ENCODE measurements at regions not wholly inside any gene's neighbourhood (a gene's known extent, or its start where the extent isn't known, plus 50 kb on each side); places are given as distances from the start of the nearest gene placed in this dataset.

- Histone ChIP-seq H3K79me2 (ENCODE audit: insufficient read depth, low read length) (no peaks in the 10 kb centered on the region), H3K36me3 (ENCODE audit: insufficient read depth, low read length) (no peaks in the 10 kb centered on the region), H3K4me3 (ENCODE audit: low read depth, low read length, poor library complexity, severe bottlenecking) (no peak overlapping the region), H3K9me2 (ENCODE audit: low read depth, low read length) (no peaks in the 10 kb centered on the region), H3K27ac (ENCODE audit: low read depth, low read length, poor library complexity, severe bottlenecking) (no peak overlapping the region), H3F3A (ENCODE audit: insufficient read depth, low read length) (no peaks in the 10 kb centered on the region), H3K27me3 (ENCODE audit: insufficient read depth, low read length) (no peaks in the 10 kb centered on the region), H3K9me3 (ENCODE audit: low read length) (no peaks in the 10 kb centered on the region), H4K20me1 (ENCODE audit: insufficient read depth, low read length) (no peaks in the 10 kb centered on the region), H3K9ac (ENCODE audit: low read length) (no peak overlapping the region), H3K4me1 (ENCODE audit: insufficient read depth, low read length, severe bottlenecking) (no peaks in the 10 kb centered on the region), H2AFZ (ENCODE audit: low read length) (no peak overlapping the region), H3K4me2 (ENCODE audit: low read length) (no peak overlapping the region)
- TF ChIP-seq CTCF (IDR thresholded peaks at IDR 0.05; ENCODE audit: low read length) = no peak
- no peak for TF ChIP-seq EZH2 (IDR thresholded peaks at IDR 0.05; ENCODE audit: borderline replicate concordance, low read length)
Measured at GRCh38 chr10:60714233-60714632, 64.0 kb upstream of the CDK1 start.

- H4K20me1 ChIP-seq (ENCODE audit: insufficient read depth, low read length) = no peaks in the 10 kb centered on the region
- no peaks in the 10 kb centered on the region for H3K9me3 ChIP-seq (ENCODE audit: low read length)
- H3K79me2 ChIP-seq (ENCODE audit: insufficient read depth, low read length) = no peaks in the 10 kb centered on the region
- no peaks in the 10 kb centered on the region for H3K9me2 ChIP-seq (ENCODE audit: low read depth, low read length)
- H3K27me3 ChIP-seq (ENCODE audit: insufficient read depth, low read length) = no peaks in the 10 kb centered on the region
- no peak overlapping the region for H2AFZ ChIP-seq (ENCODE audit: low read length)
- no peaks in the 10 kb centered on the region for H3F3A ChIP-seq (ENCODE audit: insufficient read depth, low read length)
- no peak overlapping the region for H3K4me3 ChIP-seq (ENCODE audit: low read depth, low read length, poor library complexity, severe bottlenecking)
- H3K9ac ChIP-seq (ENCODE audit: low read length) = no peak overlapping the region
- no peaks in the 10 kb centered on the region for H3K4me1 ChIP-seq (ENCODE audit: insufficient read depth, low read length, severe bottlenecking)
- H3K27ac ChIP-seq (ENCODE audit: low read depth, low read length, poor library complexity, severe bottlenecking) = no peak overlapping the region
- no peak for TF ChIP-seq CTCF (IDR thresholded peaks at IDR 0.05; ENCODE audit: low read length)
- TF ChIP-seq EZH2 (IDR thresholded peaks at IDR 0.05; ENCODE audit: borderline replicate concordance, low read length) = no peak
- no peak overlapping the region for H3K4me2 ChIP-seq (ENCODE audit: low read length)
- H3K36me3 ChIP-seq (ENCODE audit: insufficient read depth, low read length) = no peaks in the 10 kb centered on the region
Measured at GRCh38 chr10:60711496-60711895, 66.8 kb upstream of the CDK1 start.

GRCh38 chr10:60710041-60710440 lies 68.2 kb upstream of the CDK1 start:
- H3K27me3 ChIP-seq (ENCODE audit: insufficient read depth, low read length) = no peaks in the 10 kb centered on the region
- no peaks in the 10 kb centered on the region for H3F3A ChIP-seq (ENCODE audit: insufficient read depth, low read length)
- H3K36me3 ChIP-seq (ENCODE audit: insufficient read depth, low read length) = no peaks in the 10 kb centered on the region
- TF ChIP-seq EZH2 (IDR thresholded peaks at IDR 0.05; ENCODE audit: borderline replicate concordance, low read length) = no peak
- TF ChIP-seq CTCF (IDR thresholded peaks at IDR 0.05; ENCODE audit: low read length) = no peak
- H3K79me2 ChIP-seq (ENCODE audit: insufficient read depth, low read length) = no peaks in the 10 kb centered on the region
- H3K27ac ChIP-seq (ENCODE audit: low read depth, low read length, poor library complexity, severe bottlenecking) = no peak overlapping the region
- no peaks in the 10 kb centered on the region for H3K4me1 ChIP-seq (ENCODE audit: insufficient read depth, low read length, severe bottlenecking)
- no peak overlapping the region for H3K4me3 ChIP-seq (ENCODE audit: low read depth, low read length, poor library complexity, severe bottlenecking)
- no peaks in the 10 kb centered on the region for H4K20me1 ChIP-seq (ENCODE audit: insufficient read depth, low read length)
- no peaks in the 10 kb centered on the region for H3K9me3 ChIP-seq (ENCODE audit: low read length)
- no peak overlapping the region for H3K4me2 ChIP-seq (ENCODE audit: low read length)
- no peak overlapping the region for H2AFZ ChIP-seq (ENCODE audit: low read length)
- H3K9me2 ChIP-seq (ENCODE audit: low read depth, low read length) = no peaks in the 10 kb centered on the region
- H3K9ac ChIP-seq (ENCODE audit: low read length) = no peak overlapping the region
